SK-N-SH (cell line): ENCODE measurements at regions not wholly inside any gene's neighbourhood (a gene's known extent, or its start where the extent isn't known, plus 50 kb on each side); places are given as distances from the start of the nearest gene placed in this dataset.

Source experiments
- CTCF ChIA-PET: fragments of 300-600, 350-600 bp; formaldehyde crosslinking; extraction: SDS; loops from one replicate; lab custom pipeline; 2021; lab: Yijun Ruan, JAX
- POLR2A ChIA-PET: fragments of 350-600 bp; sonication (Branson Sonifier 250); formaldehyde crosslinking; extraction: SDS; loops from one replicate; lab custom pipeline; 2020; ENCODE audit warnings: antibody characterized with exemption, inconsistent platforms; lab: Yijun Ruan, JAX
- DNase-seq: peaks from one replicate; pipeline ENCODE4 v3.0.0; 2012
- H2AFZ ChIP-seq: fragments of 200-600 bp; sonication (generic); 2 replicates; pipeline ENCODE4 v1.8.1; 2016; ENCODE audit warnings: antibody characterized with exemption, mild to moderate bottlenecking, low read depth
- H3F3A ChIP-seq: fragments of 200-600 bp; sonication (generic); replicated peaks from 2 replicates; pipeline ENCODE3; 2016; ENCODE audit warnings: antibody characterized with exemption, mild to moderate bottlenecking; ENCODE audit not compliant: insufficient read depth
- H3K27ac ChIP-seq, 2 experiments: fragments of 200-500 bp in 1 of 2; fragments of 200-600 bp in 1 of 2; sonication (Bioruptor generic) in 1 of 2; sonication (generic), shearing (Covaris generic) in 1 of 2; 2 replicates each; pipeline versions ENCODE4 v1.5.1 to v1.6.1; 2014 to 2016; ENCODE audit warnings: low read depth in 2 of 2, inconsistent platforms in 1 of 2, low read length in 1 of 2, mild to moderate bottlenecking in 1 of 2, mixed read lengths in 1 of 2
- H3K27me3 ChIP-seq: fragments of 200-600 bp; sonication (generic), shearing (Covaris generic); 2 replicates; pipeline ENCODE4 v1.6.1; 2016; ENCODE audit warnings: mixed run types; ENCODE audit not compliant: insufficient read depth
- H3K36me3 ChIP-seq, 2 experiments: fragments of 200-500 bp in 1 of 2; fragments of 200-600 bp in 1 of 2; sonication (Bioruptor generic) in 1 of 2; sonication (generic) in 1 of 2; replicated peaks in 1 of 2; 2 replicates each; pipeline versions ENCODE3 to v1.5.1; 2014 to 2016; ENCODE audit warnings: low read length in 1 of 2, mild to moderate bottlenecking in 1 of 2; ENCODE audit not compliant: insufficient read depth in 2 of 2, control insufficient read depth in 1 of 2
- H3K4me1 ChIP-seq, 2 experiments: fragments of 200-500 bp in 1 of 2; fragments of 200-600 bp in 1 of 2; sonication (Bioruptor generic) in 1 of 2; sonication (generic), shearing (Covaris generic) in 1 of 2; 2 replicates each; pipeline versions ENCODE4 v1.5.1 to v1.6.1; 2014 to 2016; ENCODE audit warnings: low read depth in 1 of 2, low read length in 1 of 2, mixed run types in 1 of 2; ENCODE audit not compliant: insufficient read depth in 2 of 2, control insufficient read depth in 1 of 2
- H3K4me2 ChIP-seq: fragments of 200-600 bp; sonication (generic), shearing (Covaris generic); 2 replicates; pipeline ENCODE4 v1.6.1; 2017; ENCODE audit warnings: mixed run types
- H3K4me3 ChIP-seq, 2 experiments: fragments of 200-500 bp in 1 of 2; fragments of 200-600 bp in 1 of 2; sonication (Bioruptor generic) in 1 of 2; sonication (generic), shearing (Covaris generic) in 1 of 2; 2 replicates each; pipeline versions ENCODE4 v1.5.1 to v1.8.1; 2014 to 2016; ENCODE audit warnings: low read depth in 2 of 2, inconsistent platforms in 1 of 2, low read length in 1 of 2, mild to moderate bottlenecking in 1 of 2, mixed read lengths in 1 of 2, moderate library complexity in 1 of 2
- H3K79me2 ChIP-seq: fragments of 200-600 bp; sonication (generic); 2 replicates; pipeline ENCODE4 v1.8.1; 2017; ENCODE audit warnings: mild to moderate bottlenecking; ENCODE audit not compliant: insufficient read depth
- H3K9ac ChIP-seq: fragments of 200-600 bp; sonication (generic); 2 replicates; pipeline ENCODE4 v1.6.1; 2017; ENCODE audit warnings: mixed run types
- H3K9me2 ChIP-seq: fragments of 200-600 bp; sonication (generic); 2 replicates; pipeline ENCODE4 v1.6.1; 2017; ENCODE audit warnings: mixed run types
- H3K9me3 ChIP-seq: fragments of 200-600 bp; sonication (generic); 2 replicates; pipeline ENCODE4 v1.6.1; 2017; ENCODE audit warnings: mixed run types, mild to moderate bottlenecking, moderate library complexity
- H4K20me1 ChIP-seq: fragments of 200-600 bp; sonication (generic); 2 replicates; pipeline ENCODE4 v1.6.1; 2017; ENCODE audit warnings: mild to moderate bottlenecking, mixed run types; ENCODE audit not compliant: insufficient read depth
- EZH2phosphoT487 ChIP-seq: fragments of 200-600 bp; sonication (generic); IDR thresholded peaks from 2 replicates; pipeline ENCODE4 v1.6.1; 2017; ENCODE audit warnings: low read depth, mixed run types, mild to moderate bottlenecking, antibody characterized with exemption, moderate library complexity, borderline replicate concordance
- FOXJ3 ChIP-seq: sonication (generic); formaldehyde crosslinking; IDR thresholded peaks from 2 replicates; pipeline ENCODE4 v1.5.1; 2020; ENCODE audit warnings: mild to moderate bottlenecking, missing genetic modification reagents
- GABPA ChIP-seq: IDR thresholded peaks from 2 replicates; pipeline ENCODE4 v1.4.0; 2012; ENCODE audit warnings: low read depth, mild to moderate bottlenecking
- JUND ChIP-seq: IDR thresholded peaks from 2 replicates; pipeline ENCODE4 v1.4.0; 2012
- NFIC ChIP-seq: IDR thresholded peaks from 2 replicates; pipeline ENCODE4 v1.4.0; 2012; ENCODE audit warnings: borderline replicate concordance
- NRF1 ChIP-seq: IDR thresholded peaks from 2 replicates; pipeline ENCODE4 v1.6.1; 2012; ENCODE audit warnings: low read depth, mild to moderate bottlenecking, low read length
- RAD21 ChIP-seq: IDR thresholded peaks from 2 replicates; pipeline ENCODE4 v1.6.1; 2012; ENCODE audit warnings: mild to moderate bottlenecking, low read length
- RCOR1 ChIP-seq: fragments of 150-350 bp; IDR thresholded peaks from 2 replicates; pipeline ENCODE4 v1.6.1; 2017; ENCODE audit warnings: antibody characterized with exemption, low read length
- RFX5 ChIP-seq: IDR thresholded peaks from 2 replicates; pipeline ENCODE4 v1.6.1; 2012; ENCODE audit warnings: mild to moderate bottlenecking, improper control_type of control experiment, low read length
- RXRA ChIP-seq: IDR thresholded peaks from 2 replicates; pipeline ENCODE4 v1.4.0; 2012; ENCODE audit warnings: low read depth, mild to moderate bottlenecking, borderline replicate concordance
- TAF1 ChIP-seq: IDR thresholded peaks from 2 replicates; pipeline ENCODE4 v1.6.1; 2012; ENCODE audit warnings: low read depth, mild to moderate bottlenecking, low read length, moderate library complexity, borderline replicate concordance
- TCF12 ChIP-seq: IDR thresholded peaks from 2 replicates; pipeline ENCODE4 v1.4.0; 2012
- TEAD4 ChIP-seq: IDR thresholded peaks from 2 replicates; pipeline ENCODE4 v1.4.0; 2012; ENCODE audit warnings: mild to moderate bottlenecking, borderline replicate concordance; ENCODE audit not compliant: insufficient read depth
- WGBS: methylation state at CpG from one replicate; pipeline ENCODE4 v1.1.6; 2017; ENCODE audit warnings: low lambda C conversion rate; 5-methylcytosine and 5-hydroxymethylcytosine counted together
- TF ChIP-seq, protein P1 (sequence below): IDR thresholded peaks from 2 replicates; pipeline ENCODE4 v1.4.0; 2012; ENCODE audit warnings: low read depth, borderline replicate concordance
- TF ChIP-seq, protein P2 (sequence below): fragments of 150-350 bp; IDR thresholded peaks from 2 replicates; pipeline ENCODE4 v1.6.1; 2016; ENCODE audit warnings: mild to moderate bottlenecking, low read depth, low read length
- TF ChIP-seq, protein P3 (sequence below): fragments of 150-350 bp; IDR thresholded peaks from 2 replicates; pipeline ENCODE4 v1.6.1; 2017; ENCODE audit warnings: antibody characterized with exemption, low read length, low read depth, borderline replicate concordance

DNA sequence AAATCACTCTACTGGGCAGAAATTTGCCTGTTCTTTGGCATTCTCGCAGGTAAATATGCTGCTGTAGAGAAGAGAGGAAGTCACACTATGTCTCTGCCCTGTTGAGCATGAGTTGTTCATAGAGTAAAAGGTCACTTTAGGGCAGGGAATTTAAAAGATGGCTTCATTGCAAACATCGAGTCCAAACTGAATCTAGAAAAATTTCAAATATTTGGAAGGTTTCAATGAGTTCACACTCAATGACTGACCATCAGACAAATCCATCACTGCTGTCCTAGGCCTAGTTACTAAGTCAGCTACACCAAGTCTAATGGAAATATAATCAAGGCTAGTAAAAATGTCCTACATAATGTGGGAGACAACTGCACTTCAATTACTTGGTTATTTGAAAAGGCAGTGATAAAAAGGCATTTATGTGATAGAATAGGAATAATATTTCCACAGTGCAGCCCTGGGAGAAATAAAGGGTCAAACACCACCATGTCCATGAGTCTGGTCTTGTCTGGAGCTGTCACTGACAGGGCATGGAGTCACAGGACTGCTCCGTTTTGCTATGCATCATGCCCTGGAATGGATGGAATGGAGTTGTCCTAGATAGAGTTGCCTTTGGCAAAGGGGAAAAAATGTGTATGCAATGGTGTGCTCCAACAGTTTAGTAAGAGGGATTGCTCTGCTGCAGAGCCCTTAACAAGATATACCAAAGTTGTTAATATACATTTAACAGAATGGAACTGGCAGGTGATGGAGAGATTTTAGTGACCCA is 218.5 kb upstream of the DAPK1 start:
- H3K27ac ChIP-seq: no peak overlapping the region
- no peaks in the 10 kb centered on the region for H3K9me3 ChIP-seq
- H3K9ac ChIP-seq: no peak overlapping the region
- 62% methylated on average over 3 of the region's 3 CpGs for WGBS
- no peaks in the 10 kb centered on the region for H3K36me3 ChIP-seq
- peaks cover 26% of the 10 kb centered on the region for H3F3A ChIP-seq
- DNase-seq: no peak
- H3K4me3 ChIP-seq: no peak overlapping the region
- TF ChIP-seq TAF1 (no peak), FOXJ3 (no peak), NFIC (no peak), RFX5 (no peak), NRF1 (no peak), GABPA (no peak), RXRA (no peak), TEAD4 (no peak), EZH2phosphoT487 (no peak), RCOR1 (no peak), TCF12 (no peak), RAD21 (no peak), JUND (no peak)
- TF ChIP-seq, protein P1, sequence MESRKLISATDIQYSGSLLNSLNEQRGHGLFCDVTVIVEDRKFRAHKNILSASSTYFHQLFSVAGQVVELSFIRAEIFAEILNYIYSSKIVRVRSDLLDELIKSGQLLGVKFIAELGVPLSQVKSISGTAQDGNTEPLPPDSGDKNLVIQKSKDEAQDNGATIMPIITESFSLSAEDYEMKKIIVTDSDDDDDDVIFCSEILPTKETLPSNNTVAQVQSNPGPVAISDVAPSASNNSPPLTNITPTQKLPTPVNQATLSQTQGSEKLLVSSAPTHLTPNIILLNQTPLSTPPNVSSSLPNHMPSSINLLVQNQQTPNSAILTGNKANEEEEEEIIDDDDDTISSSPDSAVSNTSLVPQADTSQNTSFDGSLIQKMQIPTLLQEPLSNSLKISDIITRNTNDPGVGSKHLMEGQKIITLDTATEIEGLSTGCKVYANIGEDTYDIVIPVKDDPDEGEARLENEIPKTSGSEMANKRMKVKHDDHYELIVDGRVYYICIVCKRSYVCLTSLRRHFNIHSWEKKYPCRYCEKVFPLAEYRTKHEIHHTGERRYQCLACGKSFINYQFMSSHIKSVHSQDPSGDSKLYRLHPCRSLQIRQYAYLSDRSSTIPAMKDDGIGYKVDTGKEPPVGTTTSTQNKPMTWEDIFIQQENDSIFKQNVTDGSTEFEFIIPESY: no peak
- TF ChIP-seq, protein P2, sequence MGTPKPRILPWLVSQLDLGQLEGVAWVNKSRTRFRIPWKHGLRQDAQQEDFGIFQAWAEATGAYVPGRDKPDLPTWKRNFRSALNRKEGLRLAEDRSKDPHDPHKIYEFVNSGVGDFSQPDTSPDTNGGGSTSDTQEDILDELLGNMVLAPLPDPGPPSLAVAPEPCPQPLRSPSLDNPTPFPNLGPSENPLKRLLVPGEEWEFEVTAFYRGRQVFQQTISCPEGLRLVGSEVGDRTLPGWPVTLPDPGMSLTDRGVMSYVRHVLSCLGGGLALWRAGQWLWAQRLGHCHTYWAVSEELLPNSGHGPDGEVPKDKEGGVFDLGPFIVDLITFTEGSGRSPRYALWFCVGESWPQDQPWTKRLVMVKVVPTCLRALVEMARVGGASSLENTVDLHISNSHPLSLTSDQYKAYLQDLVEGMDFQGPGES: no peak
- TF ChIP-seq, protein P3, sequence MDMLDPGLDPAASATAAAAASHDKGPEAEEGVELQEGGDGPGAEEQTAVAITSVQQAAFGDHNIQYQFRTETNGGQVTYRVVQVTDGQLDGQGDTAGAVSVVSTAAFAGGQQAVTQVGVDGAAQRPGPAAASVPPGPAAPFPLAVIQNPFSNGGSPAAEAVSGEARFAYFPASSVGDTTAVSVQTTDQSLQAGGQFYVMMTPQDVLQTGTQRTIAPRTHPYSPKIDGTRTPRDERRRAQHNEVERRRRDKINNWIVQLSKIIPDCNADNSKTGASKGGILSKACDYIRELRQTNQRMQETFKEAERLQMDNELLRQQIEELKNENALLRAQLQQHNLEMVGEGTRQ: no peak
- no peak overlapping the region for H2AFZ ChIP-seq
- H3K9me2 ChIP-seq: no peaks in the 10 kb centered on the region
- no peaks in the 10 kb centered on the region for H3K27me3 ChIP-seq
- peaks cover 8 to 22% of the 10 kb centered on the region in 2 experiments for H3K4me1 ChIP-seq
- no peak overlapping the region for H3K4me2 ChIP-seq
- H4K20me1 ChIP-seq: no peaks in the 10 kb centered on the region
- ChIA-PET POLR2A (no interaction called here), CTCF (no interaction called here)
- no peaks in the 10 kb centered on the region for H3K79me2 ChIP-seq
